ENCODE measurements at regions not wholly inside any gene's neighbourhood (a gene's known extent, or its start where the extent isn't known, plus 50 kb on each side); places are given as distances from the start of the nearest gene placed in this dataset.

DNA sequence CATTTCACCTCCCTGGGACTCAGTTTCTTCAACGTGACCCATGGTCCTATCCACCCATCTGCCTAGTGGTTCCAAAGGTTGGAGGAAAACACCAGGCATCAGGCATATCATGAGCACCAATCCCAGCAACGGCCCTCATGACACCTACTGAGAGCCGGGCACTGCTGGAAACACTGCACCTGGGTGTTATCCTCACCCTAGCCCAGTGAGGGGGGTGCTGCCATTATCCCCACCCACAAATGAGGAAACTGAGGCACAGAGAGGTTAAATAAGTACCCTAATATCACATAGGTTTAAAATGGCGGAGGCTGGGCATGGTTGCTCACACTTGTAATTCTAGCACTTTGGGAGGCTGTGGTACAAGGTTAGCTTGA lies 206.9 kb downstream of the MATN1 start:
- DNase-seq (ENCODE audit: low read depth in 3 of 3, low spot score in 1 of 3): no peak

DNA sequence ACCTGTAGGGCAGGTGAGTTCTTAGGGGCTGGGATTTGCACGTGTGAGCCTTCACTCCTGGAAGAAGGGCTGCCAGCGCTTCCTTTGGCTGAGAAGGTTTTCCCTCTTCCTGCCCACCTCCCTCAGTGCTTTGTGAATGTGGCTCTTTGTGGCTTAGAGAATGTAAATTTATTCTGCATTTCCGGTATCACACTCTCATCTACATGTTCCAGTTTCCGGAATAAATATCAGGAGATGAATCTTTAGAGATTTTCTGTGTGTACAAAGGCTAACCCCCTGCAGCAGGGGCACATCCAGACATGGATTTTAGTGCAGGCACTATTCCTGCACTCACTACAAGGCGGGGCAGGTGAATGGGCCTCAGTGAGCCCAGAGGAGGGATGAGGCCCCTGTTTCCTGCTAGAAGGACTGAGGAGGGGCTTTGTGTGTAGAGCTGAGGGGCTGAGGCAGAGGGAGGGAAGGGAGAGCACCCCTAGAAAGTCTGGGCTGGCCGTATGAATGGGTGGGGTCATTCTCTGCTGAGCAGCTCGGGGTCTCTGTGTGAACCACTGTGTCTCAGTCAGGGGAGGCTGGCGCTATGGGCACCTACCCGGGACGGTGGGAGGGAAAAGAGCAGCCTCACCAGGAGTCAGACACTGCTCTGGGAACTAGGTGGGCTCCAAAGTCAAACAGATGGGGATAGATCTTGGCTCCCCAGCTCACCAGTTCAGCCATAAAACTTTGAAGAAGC lies 207.5 kb downstream of the MATN1 start:
- no peak for DNase-seq (ENCODE audit: low read depth in 3 of 3, low spot score in 1 of 3)

GRCh38 chr1:30514945-30515344 lies 208.4 kb downstream of the MATN1 start:
- DNase-seq (ENCODE audit: low read depth in 3 of 3, low spot score in 1 of 3): no peak

GRCh38 chr1:30514137-30514654 lies 209.2 kb downstream of the MATN1 start:
- no peak for DNase-seq (ENCODE audit: low read depth in 3 of 3, low spot score in 1 of 3)

DNA sequence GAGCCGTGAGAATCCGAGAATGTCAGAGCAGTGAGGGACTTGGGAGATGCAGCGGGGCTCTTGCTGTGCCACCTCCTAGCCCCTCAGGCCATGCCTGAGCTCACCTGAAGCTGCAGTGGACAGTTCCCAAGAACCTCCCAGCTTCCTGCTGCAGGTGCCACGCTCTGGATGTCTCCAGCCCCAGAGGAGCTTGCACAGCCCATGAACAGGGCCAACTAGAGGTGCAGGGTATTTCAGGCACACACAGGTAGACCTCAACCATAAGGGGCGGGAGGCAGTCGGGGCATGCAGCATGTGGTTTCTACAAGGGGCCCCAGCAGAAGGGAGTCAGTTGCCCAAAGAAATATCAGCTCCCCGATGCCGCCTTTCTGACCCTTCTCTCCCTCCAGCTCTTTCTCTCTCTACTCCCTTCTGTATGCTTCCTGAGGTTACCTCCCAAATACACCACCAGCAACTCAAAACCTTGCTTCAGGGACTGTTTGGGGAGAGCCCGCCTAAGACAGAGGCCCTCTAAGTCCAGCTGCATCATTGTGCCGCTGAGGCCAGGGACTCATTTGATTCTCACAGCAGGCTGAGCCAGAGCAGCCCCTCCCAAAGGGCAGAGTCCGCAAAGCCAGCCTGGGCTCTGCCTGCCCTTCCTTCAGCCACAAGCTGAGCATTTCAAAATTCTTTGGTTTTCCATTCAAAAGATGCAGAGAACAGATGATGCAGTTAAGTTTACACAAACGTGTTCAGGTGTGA lies 209.8 kb downstream of the MATN1 start:
- no peak for DNase-seq (ENCODE audit: low read depth in 3 of 3, low spot score in 1 of 3)

DNA sequence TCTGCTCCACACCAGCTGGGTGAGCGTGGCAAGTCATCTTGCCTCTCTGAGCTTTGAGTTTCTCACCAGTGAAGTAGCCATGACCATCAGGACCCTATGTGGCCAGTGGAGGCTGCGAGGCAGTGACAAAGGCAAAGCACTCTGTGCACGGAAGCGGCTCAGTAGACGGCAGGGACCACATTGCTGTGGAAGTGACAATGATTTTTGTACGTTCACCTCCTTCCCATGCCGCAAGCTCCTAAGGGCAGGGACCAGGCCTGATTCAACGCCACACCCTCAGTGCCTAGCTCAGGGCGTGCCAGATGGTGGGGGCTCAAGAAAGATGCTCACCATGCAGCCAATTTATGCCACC lies 210.5 kb downstream of the MATN1 start:
- no peak for DNase-seq (ENCODE audit: low read depth in 3 of 3, low spot score in 1 of 3)

GRCh38 chr1:30511991-30512913 lies 211.1 kb downstream of the MATN1 start:
- no peak for DNase-seq (ENCODE audit: low read depth in 3 of 3, low spot score in 1 of 3)

GRCh38 chr1:30511563-30511962 lies 211.8 kb downstream of the MATN1 start:
- no peak for DNase-seq (ENCODE audit: low read depth in 3 of 3, low spot score in 1 of 3)

GRCh38 chr1:30511106-30511505 lies 212.3 kb downstream of the MATN1 start:
- no peak for DNase-seq (ENCODE audit: low read depth in 3 of 3, low spot score in 1 of 3)

DNA sequence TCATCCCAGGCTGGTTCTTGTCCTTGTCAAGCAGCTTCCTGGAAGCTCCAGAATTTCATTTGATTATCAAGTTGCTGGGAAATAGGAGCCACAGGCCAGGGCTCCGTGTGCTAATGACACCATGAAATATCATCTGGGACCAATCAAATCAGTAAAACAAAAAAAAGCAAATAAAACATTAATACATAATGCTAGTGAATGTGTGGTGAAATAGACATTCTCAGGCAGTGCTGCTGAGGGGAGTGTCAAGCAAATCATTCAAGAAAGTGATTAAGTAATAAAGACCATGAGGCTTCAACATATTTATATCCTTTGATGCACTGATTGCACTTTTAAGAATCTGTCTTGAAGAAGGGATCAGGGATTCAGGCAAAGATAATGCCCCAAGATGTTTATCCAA lies 213.7 kb downstream of the MATN1 start:
- DNase-seq (ENCODE audit: low read depth in 3 of 3, low spot score in 1 of 3): no peak

DNA sequence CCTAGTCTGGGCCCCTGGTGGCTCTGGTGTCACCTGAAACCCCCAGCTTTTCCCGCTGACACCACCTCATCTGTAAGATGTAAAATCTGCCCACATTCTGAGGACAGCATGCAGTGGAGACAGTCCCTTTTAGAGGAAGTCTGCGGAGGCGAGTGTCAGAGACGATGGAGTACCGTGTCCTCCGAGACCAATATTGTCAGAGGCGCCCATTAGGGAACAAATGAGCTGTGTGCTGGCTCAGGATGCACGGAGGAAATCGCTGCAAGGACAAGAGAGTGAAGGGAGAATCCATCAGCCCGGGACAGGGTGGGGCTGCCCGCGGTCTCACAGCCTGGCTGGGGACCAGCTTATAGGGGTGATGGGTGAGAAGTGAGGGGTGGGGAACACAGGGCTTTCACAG lies 214.8 kb downstream of the MATN1 start:
- no peak for DNase-seq (ENCODE audit: low read depth in 3 of 3, low spot score in 1 of 3)

DNA sequence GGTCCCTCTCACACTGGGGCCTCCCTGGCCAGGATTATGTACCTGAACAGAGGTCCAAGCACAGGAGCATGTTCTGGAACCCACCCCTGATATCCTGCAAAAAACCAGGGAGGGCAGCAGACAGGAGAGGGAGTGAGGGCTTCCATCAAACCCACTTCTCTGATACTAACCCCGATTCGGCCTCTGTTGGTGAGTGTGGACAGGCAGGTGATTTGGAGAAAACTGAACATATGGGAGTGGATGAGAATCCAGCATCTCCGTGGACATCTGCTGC lies 215.3 kb downstream of the MATN1 start:
- no peak for DNase-seq (ENCODE audit: low read depth in 3 of 3, low spot score in 1 of 3)

DNA sequence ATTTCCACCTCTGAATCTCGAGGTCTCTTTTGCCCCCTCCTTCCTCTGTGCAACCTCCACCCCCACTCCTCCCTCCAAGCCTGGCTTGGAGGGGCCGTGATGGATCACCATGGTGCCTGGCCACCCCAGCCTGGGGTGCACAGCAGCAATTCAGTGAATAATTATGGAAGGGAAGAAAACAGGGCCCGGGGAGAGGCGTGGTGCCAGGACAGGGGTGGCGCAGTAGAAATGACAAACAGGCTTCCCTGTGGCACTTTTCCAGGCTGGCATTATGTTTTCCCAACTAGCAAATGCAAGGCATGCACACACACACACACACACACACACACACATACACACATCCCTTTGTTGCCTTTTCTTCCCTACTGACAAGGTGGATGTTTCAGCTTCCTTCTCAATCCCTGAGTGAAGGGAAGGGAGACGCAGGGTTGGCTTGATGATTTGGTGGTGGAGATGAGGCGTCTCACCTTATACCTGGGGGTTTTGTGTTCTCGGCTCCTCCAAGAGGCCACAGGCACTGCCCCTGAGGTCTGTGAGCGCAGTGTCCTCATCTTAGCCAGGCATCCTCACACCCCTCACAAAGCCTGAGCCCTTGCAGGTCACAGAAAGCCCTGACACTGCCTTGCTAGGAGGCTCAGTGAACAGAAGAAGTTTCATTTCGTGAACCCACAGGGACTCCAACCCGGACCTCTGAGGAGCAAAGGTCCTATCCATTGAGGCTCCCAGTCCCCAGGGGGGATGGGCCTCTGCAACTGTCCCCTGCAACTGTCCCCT lies 215.8 kb downstream of the MATN1 start:
- no peak for DNase-seq (ENCODE audit: low read depth in 3 of 3, low spot score in 1 of 3)

- no peak for DNase-seq (ENCODE audit: low read depth in 3 of 3, low spot score in 1 of 3)
Measured at GRCh38 chr1:30507016-30507312, 216.4 kb downstream of the MATN1 start.

DNA sequence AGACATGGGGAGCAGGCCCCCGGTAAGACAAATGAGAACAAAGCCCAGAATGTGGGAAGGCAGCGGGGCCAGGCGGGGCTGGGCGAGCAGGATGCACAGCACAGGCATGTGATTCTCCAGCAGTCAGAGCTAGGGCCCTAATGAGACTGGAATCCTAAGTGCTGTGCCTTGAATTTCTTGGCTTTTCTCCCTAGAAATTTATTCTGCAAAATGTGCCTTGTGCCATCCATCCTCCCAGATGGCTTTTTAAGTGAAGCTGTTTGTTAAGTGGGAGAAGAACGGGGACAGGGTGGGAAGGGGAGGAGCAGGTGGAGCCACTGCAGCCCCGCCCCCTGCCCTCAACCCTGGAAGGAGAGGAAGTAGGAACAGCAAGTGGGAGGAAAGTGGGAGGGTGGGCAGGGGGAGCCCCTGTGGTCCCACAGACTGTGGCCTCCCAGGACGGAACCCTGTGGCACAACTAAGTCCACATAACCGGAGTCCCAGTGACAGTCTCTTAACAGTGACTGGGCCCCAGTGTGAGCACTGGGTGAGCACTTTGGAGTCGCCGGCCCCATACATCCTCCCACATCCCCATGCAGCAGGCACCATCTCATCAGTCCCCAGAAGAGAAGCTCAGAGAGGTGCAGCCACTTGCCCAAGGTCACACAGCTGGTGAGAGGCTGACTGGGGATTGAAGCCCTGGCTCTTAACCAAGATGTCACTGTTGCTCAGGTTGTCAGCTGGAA lies 216.9 kb downstream of the MATN1 start:
- no peak for DNase-seq (ENCODE audit: low read depth in 3 of 3, low spot score in 1 of 3)

GRCh38 chr1:30505853-30506252 lies 217.5 kb downstream of the MATN1 start:
- DNase-seq (ENCODE audit: low read depth in 3 of 3, low spot score in 1 of 3): no peak

DNA sequence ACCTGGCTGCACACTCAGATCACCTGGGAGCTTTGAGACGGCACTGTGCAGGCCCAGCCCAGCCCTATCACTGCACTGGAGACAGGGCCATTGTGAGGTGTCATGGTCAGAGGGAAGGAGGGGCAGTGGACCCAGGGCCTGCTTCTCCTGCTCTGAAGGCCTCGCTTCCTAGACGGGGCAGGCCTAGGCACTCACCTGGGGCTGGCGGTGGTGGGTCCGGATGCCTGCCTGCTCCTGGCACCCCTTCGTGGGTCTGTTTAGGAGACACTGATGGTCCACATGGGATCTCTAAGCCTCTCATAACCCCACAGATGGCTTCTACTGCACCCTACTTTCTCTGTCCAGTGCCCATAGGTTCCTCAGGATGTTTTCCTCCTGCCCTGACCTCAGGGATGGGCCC lies 230.9 kb downstream of the MATN1 start:
- DNase-seq (ENCODE audit: low read depth in 3 of 3, low spot score in 1 of 3): no peak

DNA sequence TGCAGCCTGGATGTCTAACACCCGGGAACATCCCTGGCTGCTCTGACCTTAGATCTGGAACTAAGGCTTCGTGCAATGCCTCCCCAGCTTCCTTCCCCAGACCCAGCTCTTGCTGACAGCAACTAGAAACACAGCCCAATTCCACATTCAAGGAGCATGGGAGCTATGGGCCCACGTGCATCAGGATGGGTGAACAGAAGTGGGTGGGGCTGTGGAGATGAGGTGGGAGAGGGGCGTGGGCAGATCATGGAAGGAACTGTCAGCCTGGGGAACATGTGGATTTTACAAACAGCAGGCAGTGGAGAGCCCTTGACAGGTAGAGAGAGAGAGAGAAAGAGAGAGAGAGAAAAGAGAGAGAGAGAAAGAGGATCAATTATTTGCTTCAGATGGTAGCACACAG lies 231.6 kb downstream of the MATN1 start:
- DNase-seq (ENCODE audit: low read depth in 3 of 3, low spot score in 1 of 3): no peak

GRCh38 chr1:30490554-30491053 lies 232.8 kb downstream of the MATN1 start:
- no peak for DNase-seq (ENCODE audit: low read depth in 3 of 3, low spot score in 1 of 3)

DNA sequence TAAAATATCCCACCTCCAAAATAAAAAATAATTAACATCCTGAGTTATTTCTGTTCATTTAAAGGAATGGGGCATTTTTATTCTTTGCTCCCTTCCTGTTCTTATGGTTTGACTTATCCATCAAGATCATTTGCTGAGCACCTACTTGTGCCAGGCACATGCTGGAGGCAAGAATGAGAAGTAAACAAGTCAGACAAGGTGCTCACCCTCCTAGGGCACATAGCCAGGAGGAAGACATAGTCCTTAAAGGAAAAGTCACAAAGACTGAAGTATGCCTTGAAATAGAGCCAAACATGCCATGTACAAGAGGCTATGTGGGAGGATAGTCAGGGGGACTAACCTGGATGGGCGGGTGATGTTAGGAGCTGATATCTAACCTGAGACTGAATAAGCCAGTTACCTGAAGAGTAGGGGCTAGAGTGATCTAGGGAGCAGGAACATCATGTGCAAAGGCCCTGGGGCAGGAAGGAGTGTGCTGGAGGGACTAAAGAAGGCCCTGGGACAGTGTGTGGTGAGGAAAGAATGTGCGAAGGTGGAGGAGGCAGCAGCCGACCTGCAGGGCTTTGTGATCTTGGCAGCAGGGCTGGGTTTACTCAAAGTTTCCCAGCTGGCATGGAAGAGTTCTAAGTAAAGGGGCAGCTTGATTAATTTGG lies 233.5 kb downstream of the MATN1 start:
- no peak for DNase-seq (ENCODE audit: low read depth in 3 of 3, low spot score in 1 of 3)
